ENCODE measurements at regions not wholly inside any gene's neighbourhood (a gene's known extent, or its start where the extent isn't known, plus 50 kb on each side); places are given as distances from the start of the nearest gene placed in this dataset.

DNA sequence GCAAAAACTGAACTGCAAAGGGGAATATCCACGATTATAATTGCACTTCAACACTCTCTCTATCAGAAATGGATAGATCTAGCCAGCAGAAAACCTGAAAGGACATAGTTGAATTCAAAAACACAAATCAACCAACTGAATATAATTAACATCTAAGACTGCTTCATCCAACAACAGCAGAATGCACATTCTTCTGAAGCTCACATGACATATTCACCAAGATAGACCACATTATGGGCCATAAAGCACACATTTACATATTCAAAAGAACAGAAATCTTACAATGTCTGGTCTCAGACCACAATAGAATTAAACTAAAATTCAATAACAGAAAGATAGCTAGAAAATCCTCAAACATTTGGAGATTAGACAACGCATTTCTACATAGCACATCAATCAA lies 118.3 kb downstream of the FBXO4 start:
- TF ChIP-seq, protein P1, sequence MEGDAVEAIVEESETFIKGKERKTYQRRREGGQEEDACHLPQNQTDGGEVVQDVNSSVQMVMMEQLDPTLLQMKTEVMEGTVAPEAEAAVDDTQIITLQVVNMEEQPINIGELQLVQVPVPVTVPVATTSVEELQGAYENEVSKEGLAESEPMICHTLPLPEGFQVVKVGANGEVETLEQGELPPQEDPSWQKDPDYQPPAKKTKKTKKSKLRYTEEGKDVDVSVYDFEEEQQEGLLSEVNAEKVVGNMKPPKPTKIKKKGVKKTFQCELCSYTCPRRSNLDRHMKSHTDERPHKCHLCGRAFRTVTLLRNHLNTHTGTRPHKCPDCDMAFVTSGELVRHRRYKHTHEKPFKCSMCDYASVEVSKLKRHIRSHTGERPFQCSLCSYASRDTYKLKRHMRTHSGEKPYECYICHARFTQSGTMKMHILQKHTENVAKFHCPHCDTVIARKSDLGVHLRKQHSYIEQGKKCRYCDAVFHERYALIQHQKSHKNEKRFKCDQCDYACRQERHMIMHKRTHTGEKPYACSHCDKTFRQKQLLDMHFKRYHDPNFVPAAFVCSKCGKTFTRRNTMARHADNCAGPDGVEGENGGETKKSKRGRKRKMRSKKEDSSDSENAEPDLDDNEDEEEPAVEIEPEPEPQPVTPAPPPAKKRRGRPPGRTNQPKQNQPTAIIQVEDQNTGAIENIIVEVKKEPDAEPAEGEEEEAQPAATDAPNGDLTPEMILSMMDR (IDR thresholded peaks at IDR 0.05) = no peak
- no peak for TF ChIP-seq POLR2A (IDR thresholded peaks at IDR 0.05)

Measured in vagina (tissue), 2 donors.